Loucy (cell line): ENCODE measurements at regions not wholly inside any gene's neighbourhood (a gene's known extent, or its start where the extent isn't known, plus 50 kb on each side); places are given as distances from the start of the nearest gene placed in this dataset.

ENCODE experiments used
- H2AFZ ChIP-seq: fragments of 200-600 bp; sonication (generic); 2 replicates; pipeline ENCODE4 v1.6.0; 2016; ENCODE audit warnings: antibody characterized with exemption, mild to moderate bottlenecking, low read length, moderate library complexity
- H3F3A ChIP-seq: fragments of 200-600 bp; 2 replicates; pipeline ENCODE4 v1.6.0; 2016; ENCODE audit warnings: antibody characterized with exemption, low read depth, mild to moderate bottlenecking
- H3K27me3 ChIP-seq: fragments of 200-600 bp; sonication (generic); 2 replicates; pipeline ENCODE4 v1.6.1; 2014; ENCODE audit warnings: low read length, mild to moderate bottlenecking; ENCODE audit not compliant: insufficient read depth, poor library complexity, severe bottlenecking
- H3K36me3 ChIP-seq: fragments of 200-600 bp; sonication (generic); 2 replicates; pipeline ENCODE4 v1.6.1; 2016; ENCODE audit warnings: low read length; ENCODE audit not compliant: insufficient read depth
- H3K4me1 ChIP-seq: fragments of 200-600 bp; sonication (generic); 2 replicates; pipeline ENCODE4 v1.5.1; 2014; ENCODE audit warnings: low read length, mild to moderate bottlenecking; ENCODE audit not compliant: insufficient read depth, poor library complexity, severe bottlenecking
- H3K4me2 ChIP-seq: fragments of 200-600 bp; sonication (generic); 2 replicates; pipeline ENCODE4 v1.6.0; 2014; ENCODE audit warnings: antibody characterized with exemption, low read length, low read depth, mild to moderate bottlenecking; ENCODE audit not compliant: poor library complexity, severe bottlenecking
- H3K4me3 ChIP-seq: fragments of 200-600 bp; sonication (generic); 2 replicates; pipeline ENCODE4 v1.5.1; 2014; ENCODE audit warnings: low read length, mild to moderate bottlenecking, mixed read lengths; ENCODE audit not compliant: poor library complexity, severe bottlenecking
- H3K79me2 ChIP-seq: fragments of 200-600 bp; sonication (generic); 2 replicates; pipeline ENCODE4 v1.6.1; 2014; ENCODE audit warnings: low read length; ENCODE audit not compliant: insufficient read depth
- H3K9ac ChIP-seq: fragments of 200-600 bp; sonication (generic); 2 replicates; pipeline ENCODE4 v1.6.0; 2014; ENCODE audit warnings: mild to moderate bottlenecking, low read depth, low read length, moderate library complexity; ENCODE audit not compliant: poor library complexity, severe bottlenecking
- H3K9me2 ChIP-seq: fragments of 200-600 bp; sonication (generic); replicated peaks from 2 replicates; pipeline ENCODE4 v1.6.1; 2016; ENCODE audit warnings: low read depth, low read length, mixed read lengths
- H3K9me3 ChIP-seq: fragments of 200-600 bp; sonication (generic); 2 replicates; pipeline ENCODE4 v1.6.1; 2014; ENCODE audit warnings: mild to moderate bottlenecking, antibody characterized with exemption, low read length, low read depth; ENCODE audit not compliant: insufficient read depth
- H4K20me1 ChIP-seq: fragments of 200-600 bp; sonication (generic); 2 replicates; pipeline ENCODE4 v1.6.0; 2014; ENCODE audit warnings: antibody characterized with exemption, low read length, mild to moderate bottlenecking; ENCODE audit not compliant: insufficient read depth, poor library complexity, severe bottlenecking
- CTCF ChIP-seq: fragments of 200-600 bp; sonication (generic); conservative IDR thresholded peaks from 2 replicates; pipeline ENCODE4 v1.5.1; 2014; ENCODE audit warnings: mild to moderate bottlenecking, antibody characterized with exemption, low read length
- EZH2phosphoT487 ChIP-seq: fragments of 200-600 bp; IDR thresholded peaks from 2 replicates; pipeline ENCODE4 v1.6.1; 2018; ENCODE audit warnings: antibody characterized with exemption, mild to moderate bottlenecking, moderate library complexity, borderline replicate concordance

- H3K9ac ChIP-seq: no peak overlapping the region
- H3K36me3 ChIP-seq: no peaks in the 10 kb centered on the region
- no peak overlapping the region for H3K4me3 ChIP-seq
- no peaks in the 10 kb centered on the region for H4K20me1 ChIP-seq
- no peak overlapping the region for H3K4me2 ChIP-seq
- H3F3A ChIP-seq: no peaks in the 10 kb centered on the region
- H3K27me3 ChIP-seq: no peaks in the 10 kb centered on the region
- peaks cover 14% of the 10 kb centered on the region for H3K4me1 ChIP-seq
- no peaks in the 10 kb centered on the region for H3K79me2 ChIP-seq
- no peaks in the 10 kb centered on the region for H3K9me3 ChIP-seq
- no peaks in the 10 kb centered on the region for H3K9me2 ChIP-seq
- H2AFZ ChIP-seq: no peak overlapping the region
- TF ChIP-seq CTCF (no peak), EZH2phosphoT487 (no peak)
Measured at GRCh38 chr11:92703449-92703830, 266.0 kb upstream of the MTNR1B start.

- no peak overlapping the region for H2AFZ ChIP-seq
- H3K9me2 ChIP-seq: no peaks in the 10 kb centered on the region
- H3K4me3 ChIP-seq: no peak overlapping the region
Measured at GRCh38 chr11:92707173-92707619, 262.3 kb upstream of the MTNR1B start.

GRCh38 chr11:92707665-92708064, 261.8 kb upstream of the MTNR1B start:
- Histone ChIP-seq H4K20me1 (no peaks in the 10 kb centered on the region), H3K9me3 (no peaks in the 10 kb centered on the region), H3K27me3 (no peaks in the 10 kb centered on the region), H3K79me2 (no peaks in the 10 kb centered on the region), H3K9ac (no peak overlapping the region), H3K9me2 (no peaks in the 10 kb centered on the region), H3K4me1 (peaks cover 4% of the 10 kb centered on the region), H2AFZ (no peak overlapping the region), H3K4me2 (no peak overlapping the region), H3K36me3 (no peaks in the 10 kb centered on the region), H3F3A (no peaks in the 10 kb centered on the region), H3K4me3 (no peak overlapping the region)
- TF ChIP-seq EZH2phosphoT487 (no peak), CTCF (no peak)

More at GRCh38 chr11:92707173-92707619, 262.3 kb upstream of the MTNR1B start:
- Histone ChIP-seq H3K36me3 (no peaks in the 10 kb centered on the region), H3K9ac (no peak overlapping the region), H3K4me2 (no peak overlapping the region), H3K9me3 (no peaks in the 10 kb centered on the region), H3K4me1 (peaks cover 4% of the 10 kb centered on the region), H4K20me1 (no peaks in the 10 kb centered on the region), H3K27me3 (no peaks in the 10 kb centered on the region), H3K79me2 (no peaks in the 10 kb centered on the region), H3F3A (no peaks in the 10 kb centered on the region)
- TF ChIP-seq EZH2phosphoT487: no peak
- no peak for TF ChIP-seq CTCF
